Upper lobe of left lung (tissue), 4 donors: ENCODE measurements at regions not wholly inside any gene's neighbourhood (a gene's known extent, or its start where the extent isn't known, plus 50 kb on each side); places are given as distances from the start of the nearest gene placed in this dataset.

Experiments used
- EP300 ChIP-seq, 4 donors: sonication (generic); formaldehyde crosslinking; IDR thresholded peaks; one replicate each; pipeline ENCODE4 v1.5.1; 2017; ENCODE audit warnings: antibody characterized with exemption in 4 of 4, control low read depth in 2 of 4
- POLR2A ChIP-seq, 4 donors: fragments of 450-650 bp; IDR thresholded peaks; one replicate each; pipeline ENCODE4 v1.5.1; 2016 to 2017; ENCODE audit warnings: antibody characterized with exemption in 4 of 4, mild to moderate bottlenecking in 2 of 4
- TF ChIP-seq, protein P1 (sequence below), 6 experiments: fragments of 450-650 bp in 4 of 6; fragments of 200-600 bp in 2 of 6; sonication (generic) in 2 of 6; IDR thresholded peaks; one replicate each; pipeline ENCODE4 v1.5.1; 2016 to 2019; ENCODE audit warnings: antibody characterized with exemption in 6 of 6

DNA sequence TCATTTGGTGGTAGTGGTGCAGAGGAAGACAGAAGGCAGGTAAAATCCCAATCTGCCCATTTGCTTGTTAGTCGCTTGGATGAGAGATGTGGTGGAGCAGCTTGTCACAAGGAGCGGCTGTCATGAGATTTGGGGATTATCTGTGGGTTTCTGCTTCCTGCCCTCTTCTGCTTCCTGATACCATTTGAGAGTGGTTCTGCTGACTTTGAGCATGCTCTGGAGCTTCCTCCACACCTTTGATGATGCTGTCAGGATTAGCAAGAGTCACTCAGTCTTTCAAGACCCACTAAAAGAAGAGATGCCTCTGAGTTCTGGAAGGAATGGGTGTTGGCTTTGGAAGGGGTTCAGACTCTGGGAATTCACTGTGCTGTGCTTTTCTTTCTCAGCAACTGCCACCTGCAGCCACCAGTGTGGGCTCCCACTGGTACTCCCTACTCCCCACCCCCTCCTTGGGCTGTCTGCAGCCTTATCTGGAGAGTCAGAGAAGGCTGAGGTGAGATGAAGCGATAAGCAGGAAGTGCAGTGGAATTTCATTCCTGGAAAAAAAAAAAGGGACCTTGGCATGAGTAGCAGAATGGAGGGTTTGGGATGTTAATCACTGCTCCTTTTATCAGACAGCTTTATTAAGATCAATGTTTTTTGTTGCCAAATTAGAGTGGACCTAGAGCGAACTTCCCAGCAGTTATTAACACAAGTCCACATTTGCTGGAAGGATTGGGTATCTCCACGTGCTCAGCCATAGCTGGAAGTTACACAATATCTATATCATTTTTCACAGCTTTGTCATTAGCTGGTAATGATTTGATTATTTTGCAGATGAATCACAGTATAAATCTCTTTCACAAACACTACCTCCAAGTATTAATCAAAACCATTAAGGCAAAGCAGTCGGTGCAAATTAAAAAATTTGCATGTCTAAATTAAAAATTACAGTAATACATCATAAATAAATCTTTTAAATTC, 233.0 kb upstream of the SATB1 start:
- TF ChIP-seq EP300 (IDR thresholded peaks at IDR 0.05) (no peak), POLR2A (IDR thresholded peaks at IDR 0.05) (no peak)
- TF ChIP-seq, protein P1, sequence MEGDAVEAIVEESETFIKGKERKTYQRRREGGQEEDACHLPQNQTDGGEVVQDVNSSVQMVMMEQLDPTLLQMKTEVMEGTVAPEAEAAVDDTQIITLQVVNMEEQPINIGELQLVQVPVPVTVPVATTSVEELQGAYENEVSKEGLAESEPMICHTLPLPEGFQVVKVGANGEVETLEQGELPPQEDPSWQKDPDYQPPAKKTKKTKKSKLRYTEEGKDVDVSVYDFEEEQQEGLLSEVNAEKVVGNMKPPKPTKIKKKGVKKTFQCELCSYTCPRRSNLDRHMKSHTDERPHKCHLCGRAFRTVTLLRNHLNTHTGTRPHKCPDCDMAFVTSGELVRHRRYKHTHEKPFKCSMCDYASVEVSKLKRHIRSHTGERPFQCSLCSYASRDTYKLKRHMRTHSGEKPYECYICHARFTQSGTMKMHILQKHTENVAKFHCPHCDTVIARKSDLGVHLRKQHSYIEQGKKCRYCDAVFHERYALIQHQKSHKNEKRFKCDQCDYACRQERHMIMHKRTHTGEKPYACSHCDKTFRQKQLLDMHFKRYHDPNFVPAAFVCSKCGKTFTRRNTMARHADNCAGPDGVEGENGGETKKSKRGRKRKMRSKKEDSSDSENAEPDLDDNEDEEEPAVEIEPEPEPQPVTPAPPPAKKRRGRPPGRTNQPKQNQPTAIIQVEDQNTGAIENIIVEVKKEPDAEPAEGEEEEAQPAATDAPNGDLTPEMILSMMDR (IDR thresholded peaks at IDR 0.05): no peak
